GM23338 (cell line): ENCODE measurements at regions not wholly inside any gene's neighbourhood (a gene's known extent, or its start where the extent isn't known, plus 50 kb on each side); places are given as distances from the start of the nearest gene placed in this dataset.

Experiments used
- ATAC-seq: fragments of 200-7000 bp; cut with Tn5 transposase; 3 replicates; pipeline ENCODE4 v1.9.1; 2020
- DNase-seq: peaks from one replicate; pipeline ENCODE4 v3.0.0-alpha.2; 2015; ENCODE audit warnings: low spot score
- H2AFZ ChIP-seq: fragments of 200-600 bp; sonication (generic); 2 replicates; pipeline ENCODE4 v1.8.0; 2016; ENCODE audit warnings: antibody characterized with exemption, mild to moderate bottlenecking, moderate library complexity
- H3F3A ChIP-seq: fragments of 200-600 bp; sonication (generic); replicated peaks from 2 replicates; pipeline ENCODE4 v1.8.0; 2017; ENCODE audit warnings: antibody characterized with exemption, mixed run types, low read depth
- H3K27ac ChIP-seq: fragments of 200-600 bp; sonication (generic); 2 replicates; pipeline ENCODE4 v1.6.1; 2016; ENCODE audit warnings: low read depth
- H3K27me3 ChIP-seq: fragments of 200-600 bp; sonication (generic); 2 replicates; pipeline ENCODE4 v1.8.0; 2016; ENCODE audit warnings: mild to moderate bottlenecking, mixed run types, moderate library complexity; ENCODE audit not compliant: insufficient read depth
- H3K36me3 ChIP-seq: fragments of 200-600 bp; sonication (generic); 2 replicates; pipeline ENCODE4 v1.8.0; 2016; ENCODE audit warnings: mild to moderate bottlenecking; ENCODE audit not compliant: insufficient read depth
- H3K4me1 ChIP-seq: fragments of 200-600 bp; sonication (generic); 2 replicates; pipeline ENCODE4 v1.8.0; 2016; ENCODE audit warnings: mild to moderate bottlenecking, moderate library complexity; ENCODE audit not compliant: insufficient read depth
- H3K4me2 ChIP-seq: fragments of 200-600 bp; sonication (generic); 2 replicates; pipeline ENCODE4 v1.7.1; 2017; ENCODE audit warnings: mixed run types
- H3K4me3 ChIP-seq: fragments of 200-600 bp; sonication (generic); 2 replicates; pipeline ENCODE4 v1.6.1; 2016; ENCODE audit warnings: mixed run types
- H3K79me2 ChIP-seq: fragments of 200-600 bp; sonication (generic); replicated peaks from 2 replicates; pipeline ENCODE4 v1.8.0; 2017; ENCODE audit warnings: mild to moderate bottlenecking; ENCODE audit not compliant: insufficient read depth
- H3K9me2 ChIP-seq: fragments of 200-600 bp; sonication (generic); 2 replicates; pipeline ENCODE4 v1.8.0; 2017; ENCODE audit not compliant: insufficient read depth
- H4K20me1 ChIP-seq: fragments of 200-600 bp; sonication (generic); replicated peaks from 2 replicates; pipeline ENCODE4 v1.8.0; 2017; ENCODE audit warnings: mild to moderate bottlenecking; ENCODE audit not compliant: insufficient read depth
- H3K27ac Mint-ChIP-seq: 2 replicates; pipeline ENCODE4 v1.8.0; 2020; ENCODE audit warnings: inconsistent platforms, mild to moderate bottlenecking, moderate library complexity, mixed read lengths
- H3K27me3 Mint-ChIP-seq: 3 replicates; pipeline ENCODE4 v1.8.0; 2022; ENCODE audit warnings: low read depth, mild to moderate bottlenecking, moderate library complexity, mixed read lengths, inconsistent platforms; ENCODE audit not compliant: insufficient read depth, poor library complexity
- H3K36me3 Mint-ChIP-seq: 3 replicates; pipeline ENCODE4 v1.8.0; 2021; ENCODE audit warnings: low read depth, mild to moderate bottlenecking, inconsistent platforms, moderate library complexity, mixed read lengths
- H3K4me1 Mint-ChIP-seq: 3 replicates; pipeline ENCODE4 v1.8.0; 2020; ENCODE audit warnings: mild to moderate bottlenecking, inconsistent platforms, mixed read lengths
- H3K4me3 Mint-ChIP-seq: 3 replicates; pipeline ENCODE4 v1.8.0; 2021; ENCODE audit warnings: moderate library complexity, mild to moderate bottlenecking, inconsistent platforms, mixed read lengths
- H3K9me3 Mint-ChIP-seq: 3 replicates; pipeline ENCODE4 v1.8.0; 2020; ENCODE audit warnings: moderate library complexity, mild to moderate bottlenecking, inconsistent platforms, mixed read lengths
- EZH2 ChIP-seq: fragments of 200-600 bp; sonication (generic); IDR thresholded peaks from one replicate; pipeline ENCODE4 v1.8.0; 2017; ENCODE audit warnings: antibody characterized with exemption, mild to moderate bottlenecking, low read depth; ENCODE audit not compliant: unreplicated experiment
- EZH2phosphoT487 ChIP-seq: fragments of 200-600 bp; sonication (generic); IDR thresholded peaks from one replicate; pipeline ENCODE4 v1.8.1; 2018; ENCODE audit warnings: antibody characterized with exemption; ENCODE audit not compliant: unreplicated experiment
- JUNB ChIP-seq: IDR thresholded peaks from one replicate; pipeline ENCODE4 v1.6.1; 2016; ENCODE audit warnings: antibody characterized with exemption; ENCODE audit not compliant: unreplicated experiment
- NANOG ChIP-seq: IDR thresholded peaks from 2 replicates; pipeline ENCODE4 v1.6.1; 2016; ENCODE audit warnings: antibody characterized with exemption, borderline replicate concordance
- STAT1 ChIP-seq: IDR thresholded peaks from one replicate; pipeline ENCODE4 v1.6.1; 2016; ENCODE audit warnings: antibody characterized with exemption; ENCODE audit not compliant: unreplicated experiment
- ZNF114 ChIP-seq: fragments of 250-450 bp; sonication (Bioruptor Pico); IDR thresholded peaks from 2 replicates; pipeline ENCODE4 v1.5.0; 2020; ENCODE audit warnings: mild to moderate bottlenecking, moderate library complexity
- ZNF331 ChIP-seq: fragments of 250-450 bp; sonication (Bioruptor Pico); IDR thresholded peaks from 2 replicates; pipeline ENCODE4 v1.5.0; 2020; ENCODE audit warnings: low read depth, mild to moderate bottlenecking, moderate library complexity
- TF ChIP-seq, protein P1 (sequence below), 2 experiments: fragments of 200-600 bp in 1 of 2; sonication (generic) in 1 of 2; conservative IDR thresholded peaks; 2 replicates each; pipeline versions ENCODE4 v1.5.1 to v1.6.1; 2016 to 2017; ENCODE audit warnings: antibody characterized with exemption in 2 of 2, low read depth in 2 of 2, mild to moderate bottlenecking in 2 of 2, moderate library complexity in 1 of 2
- TF ChIP-seq, protein P2 (sequence below): fragments of 250-450 bp; sonication (Bioruptor Pico); IDR thresholded peaks from 2 replicates; pipeline ENCODE4 v1.5.0; 2020; ENCODE audit warnings: mild to moderate bottlenecking, moderate library complexity
- TF ChIP-seq, protein P3 (sequence below): IDR thresholded peaks from 2 replicates; pipeline ENCODE4 v1.6.1; 2016; ENCODE audit warnings: antibody characterized with exemption

DNA sequence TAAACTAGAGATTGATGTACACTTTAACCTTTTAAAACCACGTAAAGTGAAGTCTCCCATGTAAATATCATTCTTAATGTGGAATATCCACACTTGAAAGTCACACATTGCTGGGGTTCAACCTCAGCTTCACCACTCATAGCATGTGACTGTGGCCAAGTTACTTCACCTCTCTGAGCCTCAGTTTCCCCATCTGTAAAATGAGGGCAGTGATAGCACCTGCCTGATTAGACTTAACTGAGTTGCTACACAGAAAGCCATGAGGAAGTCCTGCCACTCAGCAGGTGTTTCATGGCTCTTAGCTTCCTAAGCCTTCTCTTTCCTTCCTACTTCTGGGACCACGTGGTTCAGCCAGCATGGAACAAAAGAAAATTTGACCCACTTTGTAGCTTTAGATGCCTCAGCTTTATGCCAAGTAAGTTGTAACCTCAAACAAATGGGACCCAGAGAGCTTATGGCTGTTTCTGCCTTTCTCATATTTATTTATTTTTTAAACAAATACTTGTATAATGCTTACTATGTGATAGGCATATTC is 277.3 kb upstream of the KLF3 start (continued):
- TF ChIP-seq, protein P1, sequence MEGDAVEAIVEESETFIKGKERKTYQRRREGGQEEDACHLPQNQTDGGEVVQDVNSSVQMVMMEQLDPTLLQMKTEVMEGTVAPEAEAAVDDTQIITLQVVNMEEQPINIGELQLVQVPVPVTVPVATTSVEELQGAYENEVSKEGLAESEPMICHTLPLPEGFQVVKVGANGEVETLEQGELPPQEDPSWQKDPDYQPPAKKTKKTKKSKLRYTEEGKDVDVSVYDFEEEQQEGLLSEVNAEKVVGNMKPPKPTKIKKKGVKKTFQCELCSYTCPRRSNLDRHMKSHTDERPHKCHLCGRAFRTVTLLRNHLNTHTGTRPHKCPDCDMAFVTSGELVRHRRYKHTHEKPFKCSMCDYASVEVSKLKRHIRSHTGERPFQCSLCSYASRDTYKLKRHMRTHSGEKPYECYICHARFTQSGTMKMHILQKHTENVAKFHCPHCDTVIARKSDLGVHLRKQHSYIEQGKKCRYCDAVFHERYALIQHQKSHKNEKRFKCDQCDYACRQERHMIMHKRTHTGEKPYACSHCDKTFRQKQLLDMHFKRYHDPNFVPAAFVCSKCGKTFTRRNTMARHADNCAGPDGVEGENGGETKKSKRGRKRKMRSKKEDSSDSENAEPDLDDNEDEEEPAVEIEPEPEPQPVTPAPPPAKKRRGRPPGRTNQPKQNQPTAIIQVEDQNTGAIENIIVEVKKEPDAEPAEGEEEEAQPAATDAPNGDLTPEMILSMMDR (conservative IDR thresholded peaks at IDR 0.05; ENCODE audit: low read depth in 2 of 2): no peak
- TF ChIP-seq NANOG: no peak
- no peak for TF ChIP-seq EZH2phosphoT487
- TF ChIP-seq STAT1: no peak

DNA sequence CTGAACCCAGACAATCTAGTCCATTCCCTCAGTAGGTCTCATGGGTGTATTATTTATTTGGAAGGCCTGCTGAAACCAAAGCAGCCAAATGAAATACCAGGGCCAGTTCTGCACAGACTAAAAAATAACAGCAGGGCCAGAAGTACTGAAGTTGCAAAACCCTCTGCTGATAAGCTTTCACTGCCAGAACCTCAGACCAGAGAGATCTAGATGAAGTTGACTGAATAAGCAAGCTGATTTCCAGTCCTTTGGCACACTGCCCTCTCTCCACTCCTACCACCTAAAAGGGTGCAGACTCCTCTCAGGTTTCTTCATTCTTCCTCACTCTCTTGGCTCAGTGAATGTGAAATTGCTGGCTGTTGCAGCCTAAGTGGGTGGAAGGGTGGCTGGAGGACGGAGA is 276.7 kb upstream of the KLF3 start:
- Histone ChIP-seq H3K9me2 (peaks cover 3% of the 10 kb centered on the region; the same call in 1 of the 2 replicates), H3K27ac (no peak overlapping the region), H3K79me2 (no peaks in the 10 kb centered on the region), H4K20me1 (no peaks in the 10 kb centered on the region), H3K4me3 (no peak overlapping the region), H3K4me1 (peaks cover 2% of the 10 kb centered on the region; the same call in 1 of the 2 replicates), H2AFZ (no peak overlapping the region), H3K4me2 (no peak overlapping the region), H3K36me3 (no peaks in the 10 kb centered on the region), H3K27me3 (no peaks in the 10 kb centered on the region), H3F3A (no peaks in the 10 kb centered on the region)
- no peak overlapping the region for H3K4me3 Mint-ChIP-seq
- H3K4me1 Mint-ChIP-seq: peaks cover 5% of the 10 kb centered on the region; the same call in 1 of the 3 replicates
- ATAC-seq: no peak
- no peaks in the 10 kb centered on the region for H3K27me3 Mint-ChIP-seq
- DNase-seq: no peak
- H3K9me3 Mint-ChIP-seq: peaks cover 35% of the 10 kb centered on the region
- no peak overlapping the region for H3K27ac Mint-ChIP-seq
- peaks cover 29% of the 10 kb centered on the region for H3K36me3 Mint-ChIP-seq
- no peak for TF ChIP-seq EZH2
- TF ChIP-seq JUNB: no peak
- no peak for TF ChIP-seq ZNF114 (CRISPR knock-in tag)
- TF ChIP-seq, protein P1 (conservative IDR thresholded peaks at IDR 0.05; ENCODE audit: low read depth in 2 of 2): no peak
- no peak for TF ChIP-seq ZNF331
- TF ChIP-seq, protein P2, sequence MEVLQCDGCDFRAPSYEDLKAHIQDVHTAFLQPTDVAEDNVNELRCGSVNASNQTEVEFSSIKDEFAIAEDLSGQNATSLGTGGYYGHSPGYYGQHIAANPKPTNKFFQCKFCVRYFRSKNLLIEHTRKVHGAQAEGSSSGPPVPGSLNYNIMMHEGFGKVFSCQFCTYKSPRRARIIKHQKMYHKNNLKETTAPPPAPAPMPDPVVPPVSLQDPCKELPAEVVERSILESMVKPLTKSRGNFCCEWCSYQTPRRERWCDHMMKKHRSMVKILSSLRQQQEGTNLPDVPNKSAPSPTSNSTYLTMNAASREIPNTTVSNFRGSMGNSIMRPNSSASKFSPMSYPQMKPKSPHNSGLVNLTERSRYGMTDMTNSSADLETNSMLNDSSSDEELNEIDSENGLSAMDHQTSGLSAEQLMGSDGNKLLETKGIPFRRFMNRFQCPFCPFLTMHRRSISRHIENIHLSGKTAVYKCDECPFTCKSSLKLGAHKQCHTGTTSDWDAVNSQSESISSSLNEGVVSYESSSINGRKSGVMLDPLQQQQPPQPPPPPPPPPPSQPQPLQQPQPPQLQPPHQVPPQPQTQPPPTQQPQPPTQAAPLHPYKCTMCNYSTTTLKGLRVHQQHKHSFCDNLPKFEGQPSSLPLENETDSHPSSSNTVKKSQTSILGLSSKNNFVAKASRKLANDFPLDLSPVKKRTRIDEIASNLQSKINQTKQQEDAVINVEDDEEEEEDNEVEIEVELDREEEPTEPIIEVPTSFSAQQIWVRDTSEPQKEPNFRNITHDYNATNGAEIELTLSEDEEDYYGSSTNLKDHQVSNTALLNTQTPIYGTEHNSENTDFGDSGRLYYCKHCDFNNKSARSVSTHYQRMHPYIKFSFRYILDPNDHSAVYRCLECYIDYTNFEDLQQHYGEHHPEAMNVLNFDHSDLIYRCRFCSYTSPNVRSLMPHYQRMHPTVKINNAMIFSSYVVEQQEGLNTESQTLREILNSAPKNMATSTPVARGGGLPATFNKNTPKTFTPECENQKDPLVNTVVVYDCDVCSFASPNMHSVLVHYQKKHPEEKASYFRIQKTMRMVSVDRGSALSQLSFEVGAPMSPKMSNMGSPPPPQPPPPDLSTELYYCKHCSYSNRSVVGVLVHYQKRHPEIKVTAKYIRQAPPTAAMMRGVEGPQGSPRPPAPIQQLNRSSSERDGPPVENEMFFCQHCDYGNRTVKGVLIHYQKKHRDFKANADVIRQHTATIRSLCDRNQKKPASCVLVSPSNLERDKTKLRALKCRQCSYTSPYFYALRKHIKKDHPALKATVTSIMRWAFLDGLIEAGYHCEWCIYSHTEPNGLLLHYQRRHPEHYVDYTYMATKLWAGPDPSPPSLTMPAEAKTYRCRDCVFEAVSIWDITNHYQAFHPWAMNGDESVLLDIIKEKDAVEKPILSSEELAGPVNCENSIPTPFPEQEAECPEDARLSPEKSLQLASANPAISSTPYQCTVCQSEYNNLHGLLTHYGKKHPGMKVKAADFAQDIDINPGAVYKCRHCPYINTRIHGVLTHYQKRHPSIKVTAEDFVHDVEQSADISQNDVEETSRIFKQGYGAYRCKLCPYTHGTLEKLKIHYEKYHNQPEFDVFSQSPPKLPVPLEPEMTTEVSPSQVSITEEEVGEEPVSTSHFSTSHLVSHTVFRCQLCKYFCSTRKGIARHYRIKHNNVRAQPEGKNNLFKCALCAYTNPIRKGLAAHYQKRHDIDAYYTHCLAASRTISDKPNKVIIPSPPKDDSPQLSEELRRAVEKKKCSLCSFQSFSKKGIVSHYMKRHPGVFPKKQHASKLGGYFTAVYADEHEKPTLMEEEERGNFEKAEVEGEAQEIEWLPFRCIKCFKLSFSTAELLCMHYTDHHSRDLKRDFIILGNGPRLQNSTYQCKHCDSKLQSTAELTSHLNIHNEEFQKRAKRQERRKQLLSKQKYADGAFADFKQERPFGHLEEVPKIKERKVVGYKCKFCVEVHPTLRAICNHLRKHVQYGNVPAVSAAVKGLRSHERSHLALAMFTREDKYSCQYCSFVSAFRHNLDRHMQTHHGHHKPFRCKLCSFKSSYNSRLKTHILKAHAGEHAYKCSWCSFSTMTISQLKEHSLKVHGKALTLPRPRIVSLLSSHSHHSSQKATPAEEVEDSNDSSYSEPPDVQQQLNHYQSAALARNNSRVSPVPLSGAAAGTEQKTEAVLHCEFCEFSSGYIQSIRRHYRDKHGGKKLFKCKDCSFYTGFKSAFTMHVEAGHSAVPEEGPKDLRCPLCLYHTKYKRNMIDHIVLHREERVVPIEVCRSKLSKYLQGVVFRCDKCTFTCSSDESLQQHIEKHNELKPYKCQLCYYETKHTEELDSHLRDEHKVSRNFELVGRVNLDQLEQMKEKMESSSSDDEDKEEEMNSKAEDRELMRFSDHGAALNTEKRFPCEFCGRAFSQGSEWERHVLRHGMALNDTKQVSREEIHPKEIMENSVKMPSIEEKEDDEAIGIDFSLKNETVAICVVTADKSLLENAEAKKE (CRISPR knock-in tag): no peak
- TF ChIP-seq STAT1: no peak
- TF ChIP-seq, protein P3, sequence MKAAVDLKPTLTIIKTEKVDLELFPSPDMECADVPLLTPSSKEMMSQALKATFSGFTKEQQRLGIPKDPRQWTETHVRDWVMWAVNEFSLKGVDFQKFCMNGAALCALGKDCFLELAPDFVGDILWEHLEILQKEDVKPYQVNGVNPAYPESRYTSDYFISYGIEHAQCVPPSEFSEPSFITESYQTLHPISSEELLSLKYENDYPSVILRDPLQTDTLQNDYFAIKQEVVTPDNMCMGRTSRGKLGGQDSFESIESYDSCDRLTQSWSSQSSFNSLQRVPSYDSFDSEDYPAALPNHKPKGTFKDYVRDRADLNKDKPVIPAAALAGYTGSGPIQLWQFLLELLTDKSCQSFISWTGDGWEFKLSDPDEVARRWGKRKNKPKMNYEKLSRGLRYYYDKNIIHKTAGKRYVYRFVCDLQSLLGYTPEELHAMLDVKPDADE: no peak
